HG02870 (cell line): ENCODE measurements at regions not wholly inside any gene's neighbourhood (a gene's known extent, or its start where the extent isn't known, plus 50 kb on each side); places are given as distances from the start of the nearest gene placed in this dataset.

ENCODE experiments used
- ATAC-seq: cut with Tn5 transposase; IDR thresholded peaks from one replicate; pipeline ENCODE4 v1.9.1; 2021; ENCODE audit warnings: mild to moderate bottlenecking, moderate library complexity; ENCODE audit not compliant: unreplicated experiment

DNA sequence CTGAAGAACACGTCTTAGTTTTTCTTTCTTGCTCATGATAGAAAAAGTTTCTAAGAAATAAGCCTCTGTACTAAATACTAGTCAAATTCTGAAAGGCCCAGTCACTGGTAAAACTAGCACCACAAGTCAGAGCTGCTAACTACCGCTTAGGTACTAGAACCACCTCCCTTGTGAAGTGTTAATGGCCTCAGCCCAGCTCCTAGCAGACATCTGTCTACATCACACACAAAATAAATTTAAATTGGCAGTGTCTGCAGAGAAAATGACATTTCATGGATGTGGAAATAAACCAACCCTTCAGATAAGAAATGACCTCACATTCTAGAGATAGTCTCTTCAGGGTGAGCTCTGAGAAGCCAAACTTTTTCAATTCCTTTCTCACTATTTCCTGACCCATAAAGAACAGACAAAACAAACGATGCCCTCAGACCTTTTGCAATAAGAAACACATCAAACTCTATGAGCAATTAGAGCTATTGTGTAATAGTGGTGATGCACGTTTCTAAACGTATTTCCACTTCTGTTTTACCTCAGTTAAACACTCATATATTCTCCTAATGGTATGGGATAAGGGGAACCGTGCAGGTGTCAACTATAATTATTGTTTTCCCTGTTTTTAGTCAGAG, 70.3 kb upstream of the DSG1 start:
- no peak for ATAC-seq

DNA sequence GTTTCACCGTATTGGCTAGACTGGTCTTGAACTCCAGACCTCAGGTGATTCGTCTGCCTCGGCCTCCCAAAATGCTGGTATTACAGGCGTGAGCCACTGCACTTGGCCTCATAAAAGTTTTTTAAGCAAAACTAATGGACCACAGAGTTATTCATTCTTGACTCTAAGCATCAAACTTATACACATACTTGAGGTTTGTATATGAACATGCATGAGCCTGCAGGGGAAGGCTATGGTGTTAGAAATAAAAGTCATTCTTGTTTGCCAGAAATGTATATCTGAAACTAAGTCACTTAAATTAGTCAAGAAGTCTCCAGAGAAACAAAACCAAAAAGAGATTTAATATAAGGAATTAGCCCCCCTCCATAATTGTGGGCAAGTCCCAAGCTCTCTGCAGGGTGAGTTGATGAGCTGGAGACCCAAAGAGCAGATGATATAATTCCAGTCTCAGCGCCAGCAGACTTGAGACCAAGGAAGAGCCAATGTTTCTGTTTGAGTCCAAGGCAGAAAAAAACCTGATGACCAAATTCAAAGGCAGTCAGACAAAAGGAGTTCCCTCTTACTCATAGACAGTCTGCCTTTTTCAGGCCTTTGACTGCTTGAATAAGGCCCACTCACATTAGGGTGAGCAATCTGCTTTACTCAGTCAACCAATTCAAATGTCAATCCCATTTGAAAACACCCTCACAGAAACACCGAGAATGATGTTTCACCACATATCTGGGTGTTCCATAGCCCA, 69.0 kb upstream of the DSG1 start:
- ATAC-seq, result no peak

DNA sequence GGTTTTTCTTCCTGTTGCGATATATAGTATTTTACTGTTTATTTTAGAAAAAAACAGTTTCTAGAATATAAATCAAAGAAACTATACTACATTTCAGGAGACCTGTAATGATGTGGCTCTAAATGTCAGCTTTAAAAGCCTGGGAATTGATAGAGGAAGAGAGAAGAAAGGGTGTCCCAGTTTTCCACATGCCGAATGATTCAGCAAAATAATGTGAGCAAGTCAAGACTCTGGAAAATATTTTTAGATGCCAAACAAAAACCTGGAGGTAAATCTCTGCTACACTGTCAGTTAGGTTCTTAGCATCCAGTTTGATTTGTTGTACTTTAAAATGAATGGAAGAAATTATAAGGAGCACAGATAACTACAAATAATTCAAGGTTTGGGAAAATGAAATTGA, 67.1 kb upstream of the DSG1 start:
- no peak for ATAC-seq

DNA sequence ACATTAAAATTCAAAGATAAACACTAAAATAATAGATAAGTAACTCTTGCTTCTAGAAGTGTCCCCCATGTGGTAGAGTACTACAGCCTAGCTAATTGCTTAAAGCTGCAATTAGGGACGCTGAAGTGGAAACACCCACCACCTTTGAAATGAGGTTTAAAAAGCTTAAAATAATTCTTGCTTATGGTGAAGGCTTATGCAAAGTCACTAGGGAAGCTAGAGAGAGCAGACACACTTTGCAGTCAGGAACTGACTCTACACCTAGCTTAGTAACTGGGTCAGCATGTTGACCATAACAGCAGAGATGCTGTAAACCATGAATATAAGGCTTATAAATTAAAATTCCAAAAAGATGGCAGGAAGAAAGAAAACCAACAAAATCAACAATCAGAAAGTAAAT, 65.4 kb upstream of the DSG1 start:
- peak; percentile 38 for ATAC-seq

DNA sequence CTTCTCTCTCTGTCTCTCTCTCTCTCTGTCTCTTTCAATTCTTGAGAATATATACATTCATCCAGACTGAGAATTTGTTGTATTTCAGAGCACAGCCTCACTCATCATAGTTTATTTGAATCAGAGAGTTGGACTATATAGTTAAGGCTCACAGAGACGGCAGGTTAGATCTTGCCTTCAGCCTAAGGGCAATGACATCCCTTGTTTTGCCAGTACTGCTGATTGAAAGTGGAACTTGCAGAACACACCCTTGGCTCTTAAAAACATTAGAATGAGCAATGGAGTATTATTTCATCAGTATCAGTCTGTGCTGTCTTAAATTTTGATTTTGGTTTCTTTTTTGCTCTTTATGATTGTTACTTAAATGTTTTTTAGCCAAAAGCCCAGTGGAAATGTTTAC, 62.0 kb upstream of the DSG1 start:
- peak; percentile 47 for ATAC-seq

DNA sequence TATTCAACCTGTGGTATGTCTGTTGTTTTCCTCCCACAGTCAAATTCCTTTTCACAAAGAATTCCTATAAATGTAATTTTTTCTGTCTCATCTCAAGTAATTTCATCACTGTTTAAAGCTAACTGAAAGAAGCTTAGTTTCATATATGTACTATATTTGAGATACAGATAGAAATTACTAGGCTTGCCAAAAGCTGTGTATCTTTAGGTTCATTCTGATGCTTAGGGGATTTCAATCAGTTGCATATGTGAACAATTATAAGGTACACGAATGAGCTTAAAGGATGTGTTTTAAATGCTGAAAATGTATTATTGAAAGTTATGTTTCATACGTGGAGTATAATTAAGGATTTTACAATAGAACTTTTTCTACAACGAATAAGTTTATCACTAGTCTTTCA, 59.2 kb upstream of the DSG1 start:
- ATAC-seq, result peak; percentile 74

DNA sequence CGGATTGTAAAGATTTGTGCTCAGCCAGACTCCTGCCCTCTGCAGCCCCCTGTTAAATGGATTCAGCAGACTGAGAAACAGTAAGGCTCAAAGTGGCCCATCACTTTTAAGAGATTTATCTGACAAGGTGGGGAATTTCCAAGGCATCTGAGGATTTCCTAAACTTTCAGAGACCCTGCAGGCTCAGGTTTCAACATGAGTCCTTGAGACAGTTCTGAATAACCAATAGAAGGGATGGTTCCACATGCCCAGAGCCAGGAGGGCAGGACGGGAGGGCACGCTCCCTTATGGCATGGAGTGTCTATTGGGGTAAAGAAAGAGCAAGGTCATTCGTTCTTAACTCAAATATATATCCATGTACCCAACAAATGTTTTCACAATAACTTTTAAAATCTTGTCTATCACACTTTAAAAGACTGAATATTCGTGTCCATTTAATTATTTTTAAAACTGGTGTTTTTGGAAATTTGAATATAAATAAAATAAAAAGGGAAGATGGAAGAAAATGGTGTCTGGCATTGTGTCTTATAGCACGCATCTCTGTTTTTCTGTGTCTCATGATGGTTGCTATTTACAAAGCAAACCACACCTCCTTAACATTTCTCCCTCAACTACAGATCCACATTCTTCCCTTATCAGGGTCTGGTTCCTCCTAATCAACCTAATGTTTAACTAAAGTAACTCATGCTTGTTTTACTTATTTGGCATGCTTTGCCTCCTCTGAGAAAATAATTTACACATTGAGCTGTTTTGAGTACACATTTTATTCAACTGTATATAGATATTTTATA, 56.0 kb upstream of the DSG1 start:
- ATAC-seq, result no peak

DNA sequence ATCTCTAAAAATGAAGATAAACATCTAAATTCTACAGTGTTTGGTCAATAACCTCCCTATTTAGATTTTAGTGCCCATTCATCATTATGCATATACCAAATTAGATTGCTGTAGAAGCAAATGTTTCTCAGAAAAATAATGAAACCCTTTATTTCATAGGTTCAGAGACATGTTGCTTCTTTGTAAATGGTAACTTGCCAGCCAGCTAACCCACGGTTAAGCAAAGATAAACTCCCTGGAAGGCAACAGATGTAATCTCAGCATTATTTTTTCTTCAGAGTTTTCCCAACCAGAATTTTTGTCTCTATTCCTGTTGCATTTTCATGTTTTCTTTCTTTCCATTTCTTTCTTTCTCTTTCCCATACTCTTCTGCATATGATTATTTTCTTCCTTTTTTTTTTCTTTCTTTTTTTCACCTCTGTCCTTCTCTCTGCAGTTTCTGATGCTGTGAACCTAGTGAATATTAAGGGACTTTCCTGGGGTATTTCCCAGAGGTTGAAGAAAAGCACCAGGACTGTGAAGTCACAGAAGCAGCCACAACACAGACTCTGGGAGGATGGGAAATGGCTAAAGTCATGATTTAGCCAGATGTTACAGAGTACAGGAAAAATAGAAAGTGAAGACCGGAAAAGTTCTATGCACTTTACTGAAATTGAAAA, 50.0 kb upstream of the DSG1 start:
- peak; percentile 85 for ATAC-seq
